ENCODE measurements at regions not wholly inside any gene's neighbourhood (a gene's known extent, or its start where the extent isn't known, plus 50 kb on each side); places are given as distances from the start of the nearest gene placed in this dataset.

- no CpG with 5 or more reads among the region's 2 CpGs for WGBS (ENCODE audit: extremely low coverage, insufficient coverage, insufficient read length)
- Histone ChIP-seq H3K79me1 (ENCODE audit: low read length) (no peaks in the 10 kb centered on the region), H3K4ac (ENCODE audit: low read depth, low read length) (no peak overlapping the region), H2AFZ (ENCODE audit: insufficient read depth, low read length, poor library complexity) (no peak overlapping the region), H2BK5ac (ENCODE audit: low read depth, low read length, poor library complexity) (no peak overlapping the region), H3K23ac (ENCODE audit: low read length) (no peak overlapping the region), H4K12ac (ENCODE audit: low read depth, low read length) (no peak overlapping the region), H3K36me3 (ENCODE audit: control insufficient read depth in 1 of 2, insufficient read depth in 2 of 2, low read length in 2 of 2) (no peaks in the 10 kb centered on the region), H3K18ac (ENCODE audit: low read length) (no peak overlapping the region), H4K91ac (ENCODE audit: low read depth, low read length) (no peak overlapping the region), H3K79me2 (ENCODE audit: control insufficient read depth, insufficient read depth, low read length, poor library complexity) (no peaks in the 10 kb centered on the region), H3K4me1 (ENCODE audit: control insufficient read depth in 1 of 2, insufficient read depth in 2 of 2, low read length in 2 of 2) (no peaks in the 10 kb centered on the region), H4K8ac (ENCODE audit: low read depth, low read length) (no peak overlapping the region), H3K9ac (ENCODE audit: low read length) (no peak overlapping the region), H3K4me3 (ENCODE audit: low read depth, low read length) (no peak overlapping the region), H3K27me3 (ENCODE audit: insufficient read depth, low read length) (no peaks in the 10 kb centered on the region), H2BK12ac (ENCODE audit: low read length) (no peak overlapping the region), H3K27ac (ENCODE audit: low read depth, low read length) (no peak overlapping the region), H3K9me3 (ENCODE audit: insufficient read depth, low read depth, low read length) (no peaks in the 10 kb centered on the region), H3K14ac (ENCODE audit: low read length) (no peak overlapping the region), H2BK120ac (ENCODE audit: insufficient read depth, low read length, poor library complexity) (no peak overlapping the region), H2AK5ac (ENCODE audit: low read length) (no peak overlapping the region), H3K4me2 (ENCODE audit: low read length) (no peak overlapping the region)
- DNase-seq = no peak
Measured at GRCh38 chr13:97057176-97057575, 62.9 kb upstream of the OXGR1 start.

GRCh38 chr13:97058391-97058790, 64.1 kb upstream of the OXGR1 start:
- H3K9ac ChIP-seq (ENCODE audit: low read length) = no peak overlapping the region
- no peak overlapping the region for H3K4ac ChIP-seq (ENCODE audit: low read depth, low read length)
- H3K23ac ChIP-seq (ENCODE audit: low read length) = no peak overlapping the region
- no peak overlapping the region for H3K14ac ChIP-seq (ENCODE audit: low read length)
- no peak overlapping the region for H3K4me2 ChIP-seq (ENCODE audit: low read length)
- no peak overlapping the region for H2BK12ac ChIP-seq (ENCODE audit: low read length)
- DNase-seq = no peak
- H2AFZ ChIP-seq (ENCODE audit: insufficient read depth, low read length, poor library complexity) = no peak overlapping the region
- H3K27ac ChIP-seq (ENCODE audit: low read depth, low read length) = no peak overlapping the region
- H2BK5ac ChIP-seq (ENCODE audit: low read depth, low read length, poor library complexity) = no peak overlapping the region
- no peaks in the 10 kb centered on the region for H3K36me3 ChIP-seq (ENCODE audit: control insufficient read depth in 1 of 2, insufficient read depth in 2 of 2, low read length in 2 of 2)
- no CpG with 5 or more reads among the region's 3 CpGs for WGBS (ENCODE audit: extremely low coverage, insufficient coverage, insufficient read length)
- H3K4me3 ChIP-seq (ENCODE audit: low read depth, low read length) = no peak overlapping the region
- H3K9me3 ChIP-seq (ENCODE audit: insufficient read depth, low read depth, low read length) = no peaks in the 10 kb centered on the region
- no peak overlapping the region for H2BK120ac ChIP-seq (ENCODE audit: insufficient read depth, low read length, poor library complexity)
- H4K12ac ChIP-seq (ENCODE audit: low read depth, low read length) = no peak overlapping the region
- no peak overlapping the region for H4K8ac ChIP-seq (ENCODE audit: low read depth, low read length)
- H3K27me3 ChIP-seq (ENCODE audit: insufficient read depth, low read length) = no peaks in the 10 kb centered on the region
- H3K4me1 ChIP-seq (ENCODE audit: control insufficient read depth in 1 of 2, insufficient read depth in 2 of 2, low read length in 2 of 2) = no peaks in the 10 kb centered on the region
- H3K79me1 ChIP-seq (ENCODE audit: low read length) = no peaks in the 10 kb centered on the region
- no peak overlapping the region for H2AK5ac ChIP-seq (ENCODE audit: low read length)
- H3K79me2 ChIP-seq (ENCODE audit: control insufficient read depth, insufficient read depth, low read length, poor library complexity) = no peaks in the 10 kb centered on the region
- H3K18ac ChIP-seq (ENCODE audit: low read length) = no peak overlapping the region
- H4K91ac ChIP-seq (ENCODE audit: low read depth, low read length) = no peak overlapping the region

- no peak overlapping the region for H3K4me3 ChIP-seq (ENCODE audit: low read depth, low read length)
- H3K36me3 ChIP-seq (ENCODE audit: control insufficient read depth in 1 of 2, insufficient read depth in 2 of 2, low read length in 2 of 2) = no peaks in the 10 kb centered on the region
- no peak overlapping the region for H2BK5ac ChIP-seq (ENCODE audit: low read depth, low read length, poor library complexity)
- no peaks in the 10 kb centered on the region for H3K9me3 ChIP-seq (ENCODE audit: insufficient read depth, low read depth, low read length)
- H4K91ac ChIP-seq (ENCODE audit: low read depth, low read length) = no peak overlapping the region
- no peak for DNase-seq
- no peak overlapping the region for H3K4me2 ChIP-seq (ENCODE audit: low read length)
- H3K23ac ChIP-seq (ENCODE audit: low read length) = no peak overlapping the region
- H3K14ac ChIP-seq (ENCODE audit: low read length) = no peak overlapping the region
- H3K27me3 ChIP-seq (ENCODE audit: insufficient read depth, low read length) = no peaks in the 10 kb centered on the region
- H2BK12ac ChIP-seq (ENCODE audit: low read length) = no peak overlapping the region
- H3K27ac ChIP-seq (ENCODE audit: low read depth, low read length) = no peak overlapping the region
- H4K8ac ChIP-seq (ENCODE audit: low read depth, low read length) = no peak overlapping the region
- H3K9ac ChIP-seq (ENCODE audit: low read length) = no peak overlapping the region
- no peaks in the 10 kb centered on the region for H3K79me1 ChIP-seq (ENCODE audit: low read length)
- no CpG with 5 or more reads among the region's 1 CpG for WGBS (ENCODE audit: extremely low coverage, insufficient coverage, insufficient read length)
- no peaks in the 10 kb centered on the region for H3K79me2 ChIP-seq (ENCODE audit: control insufficient read depth, insufficient read depth, low read length, poor library complexity)
- H3K4ac ChIP-seq (ENCODE audit: low read depth, low read length) = no peak overlapping the region
- H4K12ac ChIP-seq (ENCODE audit: low read depth, low read length) = no peak overlapping the region
- no peaks in the 10 kb centered on the region for H3K4me1 ChIP-seq (ENCODE audit: control insufficient read depth in 1 of 2, insufficient read depth in 2 of 2, low read length in 2 of 2)
- H2BK120ac ChIP-seq (ENCODE audit: insufficient read depth, low read length, poor library complexity) = no peak overlapping the region
- no peak overlapping the region for H2AFZ ChIP-seq (ENCODE audit: insufficient read depth, low read length, poor library complexity)
- H3K18ac ChIP-seq (ENCODE audit: low read length) = no peak overlapping the region
- no peak overlapping the region for H2AK5ac ChIP-seq (ENCODE audit: low read length)
Measured at GRCh38 chr13:97058926-97059325, 64.7 kb upstream of the OXGR1 start.

- Histone ChIP-seq H3K4me3 (ENCODE audit: low read depth, low read length) (no peak overlapping the region), H3K79me1 (ENCODE audit: low read length) (no peaks in the 10 kb centered on the region), H2AFZ (ENCODE audit: insufficient read depth, low read length, poor library complexity) (no peak overlapping the region), H4K8ac (ENCODE audit: low read depth, low read length) (no peak overlapping the region), H2BK120ac (ENCODE audit: insufficient read depth, low read length, poor library complexity) (no peak overlapping the region), H3K23ac (ENCODE audit: low read length) (no peak overlapping the region), H3K27me3 (ENCODE audit: insufficient read depth, low read length) (no peaks in the 10 kb centered on the region), H3K36me3 (ENCODE audit: control insufficient read depth in 1 of 2, insufficient read depth in 2 of 2, low read length in 2 of 2) (no peaks in the 10 kb centered on the region), H3K27ac (ENCODE audit: low read depth, low read length) (no peak overlapping the region), H4K12ac (ENCODE audit: low read depth, low read length) (no peak overlapping the region), H3K4me2 (ENCODE audit: low read length) (no peak overlapping the region), H3K14ac (ENCODE audit: low read length) (no peak overlapping the region), H3K9me3 (ENCODE audit: insufficient read depth, low read depth, low read length) (no peaks in the 10 kb centered on the region), H3K79me2 (ENCODE audit: control insufficient read depth, insufficient read depth, low read length, poor library complexity) (no peaks in the 10 kb centered on the region), H3K18ac (ENCODE audit: low read length) (no peak overlapping the region), H3K9ac (ENCODE audit: low read length) (no peak overlapping the region), H2BK5ac (ENCODE audit: low read depth, low read length, poor library complexity) (no peak overlapping the region), H2BK12ac (ENCODE audit: low read length) (no peak overlapping the region), H3K4ac (ENCODE audit: low read depth, low read length) (no peak overlapping the region), H2AK5ac (ENCODE audit: low read length) (no peak overlapping the region), H4K91ac (ENCODE audit: low read depth, low read length) (no peak overlapping the region), H3K4me1 (ENCODE audit: control insufficient read depth in 1 of 2, insufficient read depth in 2 of 2, low read length in 2 of 2) (peaks cover 0 to 3% of the 10 kb centered on the region in 2 experiments)
- DNase-seq = peak in 1 of 2 donors; percentile 30
- WGBS (ENCODE audit: extremely low coverage, insufficient coverage, insufficient read length) = no CpG with 5 or more reads among the region's 8 CpGs
Measured at GRCh38 chr13:97067017-97067895, 73.0 kb upstream of the OXGR1 start.

Measured in trophoblast cell (in vitro differentiated cells and primary cell).